HuH-7 (cell line): ENCODE measurements at regions not wholly inside any gene's neighbourhood (a gene's known extent, or its start where the extent isn't known, plus 50 kb on each side); places are given as distances from the start of the nearest gene placed in this dataset.
"Not testable (repeated sequence)": the region's sequence is repeated elsewhere in the genome, so short reads cannot be mapped to it uniquely, and the experiment has no call there.

Source experiments
- DNase-seq: peaks from one replicate; pipeline ENCODE4 v3.0.0; 2011; ENCODE audit warnings: low spot score

- DNase-seq = no peak
These were observed 338.0 kb downstream of the RMST start for GRCh38 chr12:97800561-97800960.

- no peak for DNase-seq
These were observed 339.0 kb downstream of the RMST start for GRCh38 chr12:97801471-97802059.

- DNase-seq = no peak
These were observed 342.5 kb downstream of the RMST start for GRCh38 chr12:97805146-97805545.

- no peak for DNase-seq
These were observed 350.7 kb downstream of the RMST start for GRCh38 chr12:97813301-97813700.

GRCh38 chr12:97821806-97822205 lies 359.2 kb downstream of the RMST start:
- DNase-seq = no peak

- DNase-seq = no peak
These were observed 372.9 kb downstream of the RMST start for GRCh38 chr12:97835541-97835940.

- no peak for DNase-seq
These were observed 374.8 kb downstream of the RMST start for GRCh38 chr12:97837401-97837800.

GRCh38 chr12:97848051-97848450 lies 385.4 kb downstream of the RMST start:
- no peak for DNase-seq

GRCh38 chr12:97854477-97854876 lies 391.9 kb downstream of the RMST start:
- DNase-seq = no peak

- no peak for DNase-seq
These were observed 399.5 kb downstream of the RMST start for GRCh38 chr12:97862072-97862471.

- no peak for DNase-seq
These were observed 412.5 kb downstream of the RMST start for GRCh38 chr12:97875064-97875463.

GRCh38 chr12:97876780-97877179 lies 414.2 kb downstream of the RMST start:
- no peak for DNase-seq

GRCh38 chr12:97877404-97877803 lies 414.8 kb downstream of the RMST start:
- DNase-seq = no peak

GRCh38 chr12:97886511-97887176 lies 424.0 kb downstream of the RMST start:
- DNase-seq = no peak

- not testable (repeated sequence) for DNase-seq
These were observed 435.3 kb downstream of the RMST start for GRCh38 chr12:97897881-97898280.

GRCh38 chr12:97899529-97899928 lies 436.9 kb downstream of the RMST start:
- no peak for DNase-seq

GRCh38 chr12:97899956-97900355 lies 437.4 kb downstream of the RMST start:
- no peak for DNase-seq

- DNase-seq = no peak
These were observed 440.8 kb downstream of the RMST start for GRCh38 chr12:97903356-97903755.

GRCh38 chr12:97907504-97907903 lies 444.9 kb downstream of the RMST start:
- DNase-seq = no peak

- no peak for DNase-seq
These were observed 448.0 kb downstream of the RMST start for GRCh38 chr12:97910559-97910958.

- DNase-seq = no peak
These were observed 450.3 kb downstream of the RMST start for GRCh38 chr12:97912943-97913342.

GRCh38 chr12:97921979-97922722 lies 459.5 kb downstream of the RMST start:
- DNase-seq = no peak

- DNase-seq = no peak
These were observed 460.9 kb downstream of the RMST start for GRCh38 chr12:97923546-97923945.
